Endothelial cell of umbilical vein (primary cell): ENCODE measurements at regions not wholly inside any gene's neighbourhood (a gene's known extent, or its start where the extent isn't known, plus 50 kb on each side); places are given as distances from the start of the nearest gene placed in this dataset.

Experiments used
- BruUV-seq: library from RNA; stranded (reverse); fragments of 400-500 nt; replicated peaks from 2 replicates; lab custom pipeline; 2021; lab: Mats Ljungman, UMichigan
- CTCF ChIA-PET: fragments of 300-600, 350-600 bp; sonication (Branson Sonifier 250); formaldehyde crosslinking; loops from one replicate; lab custom pipeline; 2021; ENCODE audit warnings: antibody characterized with exemption, inconsistent platforms; lab: Charles Lee
- POLR2A ChIA-PET: fragments of 300-600, 350-600 bp; sonication (Branson Sonifier 250); formaldehyde crosslinking; loops from one replicate; lab custom pipeline; 2021; ENCODE audit warnings: antibody characterized with exemption, inconsistent platforms; lab: Charles Lee
- DNase-seq: peaks from one replicate; pipeline ENCODE4 v3.0.0-alpha.2; 2011; ENCODE audit warnings: low read depth, low spot score
- FAIRE-seq: peaks from 2 replicates; lab custom pipeline; 2011; peaks lifted over from hg19 to GRCh38; lab: Jason Lieb, UNC
- H2AFZ ChIP-seq: 2 replicates; pipeline ENCODE4 v1.6.0; 2012; ENCODE audit warnings: low read depth, low read length, control low read depth, inconsistent platforms
- H3K27ac ChIP-seq: 2 replicates; pipeline ENCODE4 v1.5.1; 2011; ENCODE audit warnings: low read depth, mild to moderate bottlenecking, control low read depth, low read length, moderate library complexity; ENCODE audit not compliant: insufficient read depth
- H3K27me3 ChIP-seq, 2 experiments: 2 replicates each; pipeline versions ENCODE4 v1.6.0 to v1.6.1; 2011; ENCODE audit warnings: low read length in 2 of 2, mixed read lengths in 1 of 2; ENCODE audit not compliant: control insufficient read depth in 2 of 2, insufficient read depth in 2 of 2
- H3K36me3 ChIP-seq, 2 experiments: 2 replicates in 1 of 2; 3 replicates in 1 of 2; pipeline ENCODE4 v1.5.1; 2011; ENCODE audit warnings: low read length in 2 of 2, mild to moderate bottlenecking in 1 of 2, moderate library complexity in 1 of 2; ENCODE audit not compliant: control insufficient read depth in 2 of 2, insufficient read depth in 2 of 2; ENCODE audit errors: extremely low read depth in 1 of 2
- H3K4me1 ChIP-seq: 3 replicates; pipeline ENCODE4 v1.5.1; 2011; ENCODE audit warnings: mild to moderate bottlenecking, low read length; ENCODE audit not compliant: control insufficient read depth, insufficient read depth; ENCODE audit errors: extremely low read depth
- H3K4me2 ChIP-seq: 2 replicates; pipeline ENCODE4 v1.6.1; 2011; ENCODE audit warnings: low read length, control low read depth, mixed read lengths; ENCODE audit not compliant: insufficient read depth
- H3K4me3 ChIP-seq, 3 experiments: fragments of 200-600 bp in 1 of 3; sonication (generic), shearing (Covaris generic) in 1 of 3; replicated peaks in 1 of 3; 2 replicates each; pipeline ENCODE4 v1.5.1; 2011 to 2016; ENCODE audit warnings: control low read depth in 3 of 3, low read length in 3 of 3, mild to moderate bottlenecking in 2 of 3, inconsistent platforms in 1 of 3, low read depth in 1 of 3, moderate library complexity in 1 of 3; ENCODE audit not compliant: insufficient read depth in 1 of 3
- H3K79me2 ChIP-seq: 2 replicates; pipeline ENCODE4 v1.6.0; 2012; ENCODE audit warnings: low read length, inconsistent platforms; ENCODE audit not compliant: control insufficient read depth, insufficient read depth
- H3K9ac ChIP-seq: replicated peaks from 2 replicates; pipeline ENCODE3; 2011; ENCODE audit warnings: low read length, control low read depth; ENCODE audit not compliant: insufficient read depth; ENCODE audit errors: extremely low read depth
- H3K9me1 ChIP-seq: replicated peaks from 3 replicates; pipeline ENCODE4 v1.6.0; 2011; ENCODE audit warnings: mild to moderate bottlenecking, low read length; ENCODE audit not compliant: control insufficient read depth, insufficient read depth; ENCODE audit errors: extremely low read depth
- H3K9me3 ChIP-seq: replicated peaks from 2 replicates; pipeline ENCODE4 v1.5.1; 2012; ENCODE audit warnings: low read length, inconsistent platforms; ENCODE audit not compliant: control insufficient read depth, insufficient read depth
- H4K20me1 ChIP-seq: replicated peaks from 2 replicates; pipeline ENCODE3; 2011; ENCODE audit warnings: mild to moderate bottlenecking, low read length; ENCODE audit not compliant: control insufficient read depth, insufficient read depth; ENCODE audit errors: extremely low read depth
- EZH2 ChIP-seq: IDR thresholded peaks from 2 replicates; pipeline ENCODE4 v1.6.1; 2012; ENCODE audit warnings: borderline replicate concordance, low read depth, mild to moderate bottlenecking, moderate library complexity, low read length, inconsistent platforms; ENCODE audit not compliant: severe bottlenecking
- FOS ChIP-seq: IDR thresholded peaks from 2 replicates; pipeline ENCODE4 v1.6.1; 2011; ENCODE audit warnings: mild to moderate bottlenecking, low read length, moderate library complexity, borderline replicate concordance; ENCODE audit not compliant: insufficient read depth
- GATA2 ChIP-seq: IDR thresholded peaks from 2 replicates; pipeline ENCODE4 v1.7.0; 2011; ENCODE audit warnings: low read depth, mild to moderate bottlenecking, moderate library complexity, mixed read lengths, low read length; ENCODE audit not compliant: insufficient read length, insufficient read depth
- JUN ChIP-seq: IDR thresholded peaks from 2 replicates; pipeline ENCODE4 v1.6.1; 2011; ENCODE audit warnings: borderline replicate concordance, low read depth; ENCODE audit not compliant: insufficient read length, insufficient read depth
- MAX ChIP-seq: IDR thresholded peaks from 2 replicates; pipeline ENCODE4 v1.6.1; 2011; ENCODE audit not compliant: insufficient read depth, insufficient read length
- MYC ChIP-seq: IDR thresholded peaks from one replicate; pipeline ENCODE4 v1.6.1; 2011; ENCODE audit warnings: mild to moderate bottlenecking, low read depth, low read length
- POLR2A ChIP-seq: IDR thresholded peaks from 2 replicates; pipeline ENCODE4 v1.6.1; 2012; ENCODE audit warnings: low read depth, mild to moderate bottlenecking, control low read depth, low read length
- POLR2AphosphoS5 ChIP-seq: IDR thresholded peaks from 2 replicates; pipeline ENCODE4 v1.6.1; 2012; ENCODE audit warnings: low read depth, mild to moderate bottlenecking, control low read depth, low read length, moderate library complexity; ENCODE audit not compliant: insufficient read depth
- dilution Hi-C: fragments of 300-500 bp; cut with MboI; formaldehyde crosslinking; loops from one replicate; pipeline ENCODE4 v1.15.0; 2019; ENCODE audit warnings: low sequenced_read_pairs; ENCODE audit not compliant: extremely low pct_ligation_motif_present
- intact Hi-C: fragments of 100-400 bp; cut with micrococcal nuclease; formaldehyde crosslinking; loops from one replicate; pipeline ENCODE4 v1.10.0; 2022
- TF ChIP-seq, protein P1 (sequence below), 2 donors: IDR thresholded peaks; 1 replicate in 1 of 2; 2 replicates in 1 of 2; pipeline ENCODE4 v1.5.1; 2011; ENCODE audit warnings: low read length in 2 of 2, mild to moderate bottlenecking in 2 of 2, moderate library complexity in 2 of 2, control low read depth in 1 of 2, inconsistent platforms in 1 of 2, low read depth in 1 of 2; ENCODE audit not compliant: insufficient read depth in 1 of 2; ENCODE audit errors: extremely low read depth in 1 of 2

DNA sequence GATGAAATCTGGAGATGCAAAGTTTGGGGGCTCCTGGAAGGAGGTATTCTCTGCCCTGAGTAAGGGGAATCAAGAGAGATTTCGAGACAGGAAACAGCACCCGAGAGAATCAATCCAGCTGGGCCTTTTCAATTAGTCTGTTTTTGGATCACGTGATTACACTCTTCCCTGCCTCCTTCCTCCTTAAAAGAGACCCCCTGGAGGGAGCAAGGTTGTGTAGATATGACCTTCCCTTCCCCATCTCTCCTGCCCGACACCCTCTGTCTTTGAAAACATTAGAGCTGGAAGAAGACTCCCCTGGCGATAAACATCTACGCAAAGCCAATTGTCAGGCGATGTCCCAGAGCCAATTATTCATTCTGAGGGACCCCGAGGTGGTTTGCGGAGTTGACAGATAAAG, 407.9 kb downstream of the MIAT start:
- no peak overlapping the region for H3K27ac ChIP-seq
- ChIA-PET POLR2A (no interaction called here), CTCF (no interaction called here)
- no peak overlapping the region for H3K4me3 ChIP-seq
- no peaks in the 10 kb centered on the region for H3K4me1 ChIP-seq
- intact Hi-C loops, result no loop called here
- FAIRE-seq (no peak), DNase-seq (no peak)
- H3K79me2 ChIP-seq, result no peaks in the 10 kb centered on the region
- H3K36me3 ChIP-seq, result no peaks in the 10 kb centered on the region
- H3K4me2 ChIP-seq, result no peak overlapping the region
- H2AFZ ChIP-seq, result no peak overlapping the region
- H4K20me1 ChIP-seq, result no peaks in the 10 kb centered on the region
- H3K9me1 ChIP-seq, result no peaks in the 10 kb centered on the region
- no TSS peak for BruUV-seq
- peaks cover 14 to 24% of the 10 kb centered on the region in 2 experiments for H3K27me3 ChIP-seq
- no peak overlapping the region for H3K9ac ChIP-seq
- dilution Hi-C loops, result no loop called here
- H3K9me3 ChIP-seq, result no peaks in the 10 kb centered on the region
- TF ChIP-seq MAX (no peak), POLR2A (no peak), FOS (no peak), JUN (no peak), MYC (no peak)

DNA sequence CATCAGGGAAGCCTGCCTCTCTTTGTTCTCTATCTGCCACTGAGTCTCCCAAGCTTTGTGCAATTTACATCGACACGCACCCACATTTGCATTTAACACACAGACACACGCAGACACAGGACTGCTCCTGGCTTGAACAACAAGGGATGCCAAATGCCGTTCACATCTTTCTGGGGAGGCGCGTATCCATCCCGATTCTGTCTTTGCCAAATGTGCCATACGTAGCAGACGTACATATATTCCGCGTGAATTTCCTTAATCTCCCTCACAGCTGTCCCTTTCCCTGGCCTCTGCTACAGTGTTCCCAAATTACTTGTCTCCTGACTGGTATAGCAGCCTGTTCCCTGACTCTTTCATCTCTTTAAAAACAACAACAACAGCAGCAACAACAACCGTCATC, 409.5 kb downstream of the MIAT start:
- DNase-seq (no peak), FAIRE-seq (no peak)
- H3K9ac ChIP-seq, result no peak overlapping the region
- H3K27me3 ChIP-seq, result peaks cover 14 to 22% of the 10 kb centered on the region in 2 experiments
- no peak overlapping the region for H2AFZ ChIP-seq
- no peak overlapping the region for H3K4me3 ChIP-seq
- no peaks in the 10 kb centered on the region for H3K36me3 ChIP-seq
- H3K9me1 ChIP-seq, result no peaks in the 10 kb centered on the region
- H4K20me1 ChIP-seq, result no peaks in the 10 kb centered on the region
- TF ChIP-seq EZH2 (no peak), GATA2 (no peak), POLR2AphosphoS5 (no peak), MAX (no peak), POLR2A (no peak), FOS (no peak), JUN (no peak), MYC (no peak)
- TF ChIP-seq, protein P1, sequence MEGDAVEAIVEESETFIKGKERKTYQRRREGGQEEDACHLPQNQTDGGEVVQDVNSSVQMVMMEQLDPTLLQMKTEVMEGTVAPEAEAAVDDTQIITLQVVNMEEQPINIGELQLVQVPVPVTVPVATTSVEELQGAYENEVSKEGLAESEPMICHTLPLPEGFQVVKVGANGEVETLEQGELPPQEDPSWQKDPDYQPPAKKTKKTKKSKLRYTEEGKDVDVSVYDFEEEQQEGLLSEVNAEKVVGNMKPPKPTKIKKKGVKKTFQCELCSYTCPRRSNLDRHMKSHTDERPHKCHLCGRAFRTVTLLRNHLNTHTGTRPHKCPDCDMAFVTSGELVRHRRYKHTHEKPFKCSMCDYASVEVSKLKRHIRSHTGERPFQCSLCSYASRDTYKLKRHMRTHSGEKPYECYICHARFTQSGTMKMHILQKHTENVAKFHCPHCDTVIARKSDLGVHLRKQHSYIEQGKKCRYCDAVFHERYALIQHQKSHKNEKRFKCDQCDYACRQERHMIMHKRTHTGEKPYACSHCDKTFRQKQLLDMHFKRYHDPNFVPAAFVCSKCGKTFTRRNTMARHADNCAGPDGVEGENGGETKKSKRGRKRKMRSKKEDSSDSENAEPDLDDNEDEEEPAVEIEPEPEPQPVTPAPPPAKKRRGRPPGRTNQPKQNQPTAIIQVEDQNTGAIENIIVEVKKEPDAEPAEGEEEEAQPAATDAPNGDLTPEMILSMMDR (IDR thresholded peaks at IDR 0.05; ENCODE audit: extremely low read depth in 1 of 2, insufficient read depth in 1 of 2, low read depth in 1 of 2, low read length in 2 of 2), result no peak
- BruUV-seq, result no TSS peak
- no peaks in the 10 kb centered on the region for H3K79me2 ChIP-seq
- ChIA-PET CTCF (interaction anchor here (0.6 kb wide), 1 partner anchor 728 kb away, joined by 4 read pairs; no protein-coding TSS in a partner anchor), POLR2A (no interaction called here)
- H3K4me1 ChIP-seq, result no peaks in the 10 kb centered on the region
- H3K27ac ChIP-seq, result no peak overlapping the region
- intact Hi-C loops, result no loop called here
- H3K9me3 ChIP-seq, result no peaks in the 10 kb centered on the region
- dilution Hi-C loops, result no loop called here
- no peak overlapping the region for H3K4me2 ChIP-seq
